ENCODE measurements at regions not wholly inside any gene's neighbourhood (a gene's known extent, or its start where the extent isn't known, plus 50 kb on each side); places are given as distances from the start of the nearest gene placed in this dataset.
"Not testable (repeated sequence)": the region's sequence is repeated elsewhere in the genome, so short reads cannot be mapped to it uniquely, and the experiment has no call there.

- Histone ChIP-seq H3K27me3 (no peaks in the 10 kb centered on the region), H4K20me1 (no peaks in the 10 kb centered on the region), H3K4me2 (no peak overlapping the region), H3K36me3 (no peaks in the 10 kb centered on the region), H3K9me3 (replicated peaks in 1 of 11) (peaks cover 0 to 5% (median 3%) of the 10 kb centered on the region in 11 experiments; a peak in 6 of 22 replicates), H3K4me1 (no peaks in the 10 kb centered on the region), H3K4me3 (no peak overlapping the region), H3K9ac (no peak overlapping the region), H3K27ac (no peak overlapping the region)
- TF ChIP-seq Cebpa-rat (IDR thresholded peaks at IDR 0.05): no peak
Measured at GRCh38 chr12:90745211-90745610, 209.8 kb downstream of the CCER1 start.

GRCh38 chr12:90741611-90742010 is 213.4 kb downstream of the CCER1 start:
- Histone ChIP-seq H3K36me3 (no peaks in the 10 kb centered on the region), H3K4me2 (no peak overlapping the region), H3K27me3 (no peaks in the 10 kb centered on the region), H3K4me3 (no peak overlapping the region), H3K9me3 (replicated peaks in 1 of 11) (peaks cover 0 to 3% (median 0%) of the 10 kb centered on the region in 11 experiments; a peak in 2 of 22 replicates), H3K4me1 (no peaks in the 10 kb centered on the region), H4K20me1 (no peaks in the 10 kb centered on the region), H3K9ac (no peak overlapping the region), H3K27ac (no peak overlapping the region)
- no peak for TF ChIP-seq Cebpa-rat (IDR thresholded peaks at IDR 0.05)

GRCh38 chr12:90729736-90730135 is 225.2 kb downstream of the CCER1 start:
- Histone ChIP-seq H3K27ac (no peak overlapping the region), H3K4me3 (no peak overlapping the region), H3K4me2 (no peak overlapping the region), H3K36me3 (no peaks in the 10 kb centered on the region), H4K20me1 (no peaks in the 10 kb centered on the region), H3K27me3 (no peaks in the 10 kb centered on the region), H3K9me3 (replicated peaks in 1 of 11) (no peaks in the 10 kb centered on the region), H3K9ac (no peak overlapping the region), H3K4me1 (no peaks in the 10 kb centered on the region)
- no peak for TF ChIP-seq Cebpa-rat (IDR thresholded peaks at IDR 0.05)

GRCh38 chr12:90712671-90713070 is 242.3 kb downstream of the CCER1 start:
- Histone ChIP-seq H3K4me2 (no peak overlapping the region), H3K4me3 (no peak overlapping the region)
- TF ChIP-seq Cebpa-rat (IDR thresholded peaks at IDR 0.05): no peak

DNA sequence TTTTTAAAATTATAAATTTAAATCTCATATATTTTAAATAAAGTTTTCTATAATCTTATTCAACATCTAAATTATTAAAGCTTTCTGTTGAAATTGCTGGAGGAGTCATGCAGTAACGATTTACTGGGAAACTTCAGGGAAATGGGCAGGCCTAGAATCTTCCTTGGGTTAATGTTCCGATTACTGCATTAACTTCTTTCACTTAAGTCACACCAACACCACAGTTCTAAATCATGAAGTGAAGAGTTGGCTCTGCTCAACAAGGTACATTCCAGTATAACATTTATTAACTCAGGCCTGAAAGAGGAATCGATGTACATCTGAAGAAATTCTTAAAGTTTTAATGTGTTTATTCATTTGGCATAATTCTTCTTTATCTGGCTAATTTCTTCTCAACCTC is 244.3 kb downstream of the CCER1 start:
- Histone ChIP-seq H3K27ac (no peak overlapping the region), H3K4me1 (no peaks in the 10 kb centered on the region), H4K20me1 (no peaks in the 10 kb centered on the region), H3K9me3 (replicated peaks in 1 of 11) (no peaks in the 10 kb centered on the region), H3K36me3 (no peaks in the 10 kb centered on the region), H3K27me3 (no peaks in the 10 kb centered on the region), H3K4me3 (no peak overlapping the region), H3K4me2 (no peak overlapping the region), H3K9ac (no peak overlapping the region)
- TF ChIP-seq Cebpa-rat (IDR thresholded peaks at IDR 0.05): no peak

More at GRCh38 chr12:90712671-90713070, 242.3 kb downstream of the CCER1 start:
- Histone ChIP-seq H3K9me3 (replicated peaks in 1 of 11) (no peaks in the 10 kb centered on the region), H3K27me3 (no peaks in the 10 kb centered on the region), H3K27ac (no peak overlapping the region), H3K9ac (no peak overlapping the region), H4K20me1 (no peaks in the 10 kb centered on the region), H3K4me1 (no peaks in the 10 kb centered on the region), H3K36me3 (no peaks in the 10 kb centered on the region)

DNA sequence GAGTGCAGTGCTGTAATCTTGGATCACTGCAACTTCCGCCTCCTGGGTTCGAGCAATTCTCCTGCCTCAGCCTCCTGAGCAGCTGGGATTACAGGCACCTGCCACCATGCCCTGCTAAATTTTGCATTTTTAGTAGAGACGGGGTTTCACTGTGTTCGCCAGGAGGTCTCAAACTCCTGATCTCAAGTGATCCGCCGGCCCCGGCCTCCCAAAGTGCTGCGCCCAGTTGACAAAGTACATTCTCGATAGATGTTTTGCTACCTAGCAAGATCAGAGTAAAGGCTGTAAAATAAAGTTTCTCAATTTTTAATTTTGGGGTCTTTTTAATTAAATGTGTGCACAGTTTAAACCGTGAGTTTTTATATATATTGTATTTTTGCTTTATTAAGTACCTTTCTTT is 248.9 kb downstream of the CCER1 start:
- H3K9ac ChIP-seq: no peak overlapping the region

GRCh38 chr12:90695415-90695814 is 259.6 kb downstream of the CCER1 start:
- Histone ChIP-seq H3K9me3 (replicated peaks in 1 of 11) (no peaks in the 10 kb centered on the region), H3K36me3 (no peaks in the 10 kb centered on the region), H3K27me3 (no peaks in the 10 kb centered on the region), H3K9ac (no peak overlapping the region), H3K4me2 (no peak overlapping the region), H4K20me1 (no peaks in the 10 kb centered on the region), H3K27ac (no peak overlapping the region), H3K4me1 (no peaks in the 10 kb centered on the region), H3K4me3 (no peak overlapping the region)
- no peak for TF ChIP-seq Cebpa-rat (IDR thresholded peaks at IDR 0.05)

More for the DNA sequence above, 248.9 kb downstream of the CCER1 start:
- Histone ChIP-seq H3K4me1 (no peaks in the 10 kb centered on the region), H3K36me3 (no peaks in the 10 kb centered on the region), H3K4me3 (no peak overlapping the region), H3K9me3 (replicated peaks in 1 of 11) (no peaks in the 10 kb centered on the region), H3K27me3 (no peaks in the 10 kb centered on the region), H3K27ac (no peak overlapping the region), H3K4me2 (no peak overlapping the region), H4K20me1 (no peaks in the 10 kb centered on the region)
- no peak for TF ChIP-seq Cebpa-rat (IDR thresholded peaks at IDR 0.05)

DNA sequence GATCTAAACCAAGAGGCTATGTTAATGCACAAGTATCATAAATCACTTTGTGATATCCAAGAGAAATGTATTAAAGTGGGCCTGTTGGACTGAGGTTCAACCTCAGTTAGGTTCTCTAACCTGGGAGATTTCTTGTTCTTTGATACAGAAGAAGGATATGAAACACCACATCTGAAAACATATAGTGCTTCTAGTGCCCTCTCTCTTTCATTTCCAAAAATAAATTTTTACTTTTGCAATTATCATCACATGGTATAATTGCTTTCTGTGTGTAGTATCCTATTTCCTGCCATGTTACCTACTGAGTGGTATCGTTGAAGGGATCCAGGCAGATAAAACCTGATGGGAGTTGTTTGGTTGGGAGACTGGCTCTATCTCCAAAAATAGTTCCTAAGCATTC is 264.9 kb downstream of the CCER1 start:
- no peak overlapping the region for H3K27ac ChIP-seq
- no peaks in the 10 kb centered on the region for H3K4me1 ChIP-seq
- H4K20me1 ChIP-seq: no peaks in the 10 kb centered on the region
- H3K27me3 ChIP-seq: no peaks in the 10 kb centered on the region
- H3K9ac ChIP-seq: no peak overlapping the region
- no peak for TF ChIP-seq Cebpa-rat (IDR thresholded peaks at IDR 0.05)
- H3K36me3 ChIP-seq: no peaks in the 10 kb centered on the region
- H3K4me3 ChIP-seq: no peak overlapping the region
- H3K4me2 ChIP-seq: no peak overlapping the region
- H3K9me3 ChIP-seq (replicated peaks in 1 of 11): no peaks in the 10 kb centered on the region

DNA sequence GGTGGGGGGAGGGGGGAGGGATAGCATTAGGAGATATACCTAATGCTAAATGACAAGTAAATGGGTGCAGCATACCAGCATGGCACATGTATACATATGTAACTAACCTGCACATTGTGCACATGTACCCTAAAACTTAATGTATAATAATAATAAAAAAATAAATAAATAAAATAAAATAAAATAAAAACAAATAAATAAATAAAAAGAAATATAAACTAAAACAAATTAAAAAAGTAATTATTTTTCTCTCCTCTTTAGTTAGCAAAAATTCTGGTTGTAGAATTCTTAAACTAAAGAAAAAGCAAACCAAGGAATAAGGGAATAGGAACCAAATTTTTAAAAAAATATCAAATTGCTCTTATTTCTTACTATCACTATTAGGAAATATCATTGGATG is 267.3 kb downstream of the CCER1 start:
- not testable (repeated sequence) for H4K20me1 ChIP-seq; H3K4me3 ChIP-seq; H3K4me2 ChIP-seq; H3K4me1 ChIP-seq; H3K9me3 ChIP-seq (replicated peaks in 1 of 11); H3K36me3 ChIP-seq; H3K27me3 ChIP-seq; H3K9ac ChIP-seq; H3K27ac ChIP-seq

DNA sequence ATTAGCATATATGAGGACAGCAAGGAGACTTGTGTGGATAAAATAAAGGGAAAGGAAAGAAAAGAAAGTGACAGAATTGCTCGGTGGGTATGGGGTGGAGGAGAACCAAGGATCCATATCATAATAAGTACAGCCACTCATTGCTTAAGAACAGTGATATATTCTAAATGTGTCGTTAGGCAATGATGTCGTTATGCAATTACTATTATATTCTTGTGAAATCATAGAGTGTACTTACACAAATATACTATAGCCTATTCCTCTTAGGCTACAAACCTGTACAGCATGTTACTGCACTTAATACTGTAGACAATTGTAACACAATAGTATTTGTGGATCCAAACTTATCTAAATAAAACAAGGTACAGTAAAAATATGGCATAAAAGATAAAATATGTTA is 271.1 kb downstream of the CCER1 start:
- Histone ChIP-seq H3K9me3 (replicated peaks in 1 of 11) (no peaks in the 10 kb centered on the region), H3K27me3 (no peaks in the 10 kb centered on the region), H3K4me2 (no peak overlapping the region), H3K36me3 (no peaks in the 10 kb centered on the region), H3K9ac (no peak overlapping the region), H3K27ac (no peak overlapping the region), H3K4me3 (no peak overlapping the region), H4K20me1 (no peaks in the 10 kb centered on the region), H3K4me1 (no peaks in the 10 kb centered on the region)
- TF ChIP-seq Cebpa-rat (IDR thresholded peaks at IDR 0.05): no peak

DNA sequence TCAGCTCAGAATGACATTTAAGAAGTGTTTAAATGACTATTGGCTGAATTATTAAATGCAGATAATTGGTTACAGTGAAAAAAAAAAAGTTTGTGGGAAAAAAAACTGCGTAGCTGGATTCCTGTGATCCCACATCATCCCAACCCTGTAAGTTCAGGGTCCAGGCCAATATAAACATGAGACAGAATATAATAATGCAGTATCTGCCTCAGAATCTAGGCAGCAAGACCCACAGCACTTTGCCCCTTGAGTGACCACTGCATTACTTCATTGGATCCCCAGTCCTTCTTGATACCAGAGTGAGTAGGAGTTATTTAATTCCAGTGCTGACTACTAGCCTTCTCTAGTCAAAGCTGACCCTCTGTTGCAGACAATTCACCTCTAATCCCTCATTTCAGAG is 272.6 kb downstream of the CCER1 start:
- Histone ChIP-seq H4K20me1 (no peaks in the 10 kb centered on the region), H3K36me3 (no peaks in the 10 kb centered on the region), H3K27me3 (no peaks in the 10 kb centered on the region), H3K9me3 (replicated peaks in 1 of 11) (no peaks in the 10 kb centered on the region), H3K4me1 (no peaks in the 10 kb centered on the region), H3K27ac (no peak overlapping the region), H3K9ac (no peak overlapping the region), H3K4me2 (no peak overlapping the region), H3K4me3 (no peak overlapping the region)
- TF ChIP-seq Cebpa-rat (IDR thresholded peaks at IDR 0.05): no peak

Measured in BLaER1 treated with 17β-estradiol and CSF1 and Interleukin-3, amounts not matched to agents 10 nM and 100 nM (cell line).